GOT3 (cell line): ENCODE measurements at regions not wholly inside any gene's neighbourhood (a gene's known extent, or its start where the extent isn't known, plus 50 kb on each side); places are given as distances from the start of the nearest gene placed in this dataset.
"Not testable (repeated sequence)": the region's sequence is repeated elsewhere in the genome, so short reads cannot be mapped to it uniquely, and the experiment has no call there.

Source experiments
- DNase-seq: peaks from one replicate; lab custom pipeline; 2025; ENCODE audit warnings: mixed read lengths; lab: John Stamatoyannopoulos, UW

DNA sequence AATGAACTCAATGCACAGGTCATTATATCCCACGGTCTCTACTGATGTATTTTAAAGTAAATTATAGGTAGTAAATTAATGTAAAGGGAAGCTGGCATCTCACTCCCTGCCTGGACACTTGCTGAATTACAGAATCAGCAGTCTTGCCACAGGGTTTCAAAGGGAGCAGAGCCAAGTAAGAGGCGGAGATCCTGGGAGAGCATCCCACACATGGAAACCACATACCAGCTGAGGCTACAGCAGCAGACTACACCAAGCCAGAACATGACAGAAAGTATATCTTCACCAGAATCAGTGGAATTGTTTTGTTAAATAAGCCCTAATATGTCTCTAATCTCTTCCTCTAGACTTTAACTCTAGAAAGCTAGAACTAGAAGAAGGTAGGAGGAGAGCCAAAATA, 1689.2 kb upstream of the WWC1 start:
- no peak for DNase-seq

DNA sequence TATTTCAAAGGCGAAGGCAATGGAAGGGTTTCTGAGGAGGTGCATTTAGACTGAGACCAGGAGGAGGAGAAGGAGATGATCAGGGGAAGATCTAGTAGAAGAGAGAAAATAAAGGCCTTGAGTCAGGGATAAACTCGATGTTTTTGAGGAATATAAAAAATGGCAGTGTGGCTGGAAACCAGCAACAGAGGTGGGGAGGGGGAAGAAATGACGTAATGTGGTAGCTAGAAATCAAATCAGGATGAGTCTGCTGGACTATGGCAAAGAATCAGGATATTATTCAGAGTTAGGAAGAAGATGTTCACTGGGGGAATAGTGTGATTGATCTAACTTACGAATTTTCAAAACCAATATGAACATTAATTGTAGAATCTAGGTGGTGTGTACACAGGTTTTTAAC, 1673.9 kb upstream of the WWC1 start:
- DNase-seq = no peak

DNA sequence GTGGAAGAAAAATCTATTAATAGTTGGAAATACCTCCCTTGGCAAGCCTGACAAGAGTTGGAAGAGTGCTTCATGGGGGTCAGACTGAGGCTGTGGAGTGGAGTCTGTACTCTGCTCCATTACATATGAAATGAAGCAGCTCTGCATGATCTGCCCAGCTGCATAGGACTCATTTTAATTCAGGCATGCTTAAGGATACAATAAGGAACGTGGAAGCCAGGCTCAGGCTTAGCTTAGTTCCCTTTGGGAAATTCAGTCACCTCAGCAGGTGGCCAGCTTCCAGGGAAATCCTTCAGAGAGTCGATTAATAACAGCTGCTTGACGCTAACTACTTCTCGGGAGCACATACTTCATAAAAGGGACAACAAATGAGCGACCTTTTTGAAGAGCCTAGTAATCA, 1672.9 kb upstream of the WWC1 start:
- no peak for DNase-seq

DNA sequence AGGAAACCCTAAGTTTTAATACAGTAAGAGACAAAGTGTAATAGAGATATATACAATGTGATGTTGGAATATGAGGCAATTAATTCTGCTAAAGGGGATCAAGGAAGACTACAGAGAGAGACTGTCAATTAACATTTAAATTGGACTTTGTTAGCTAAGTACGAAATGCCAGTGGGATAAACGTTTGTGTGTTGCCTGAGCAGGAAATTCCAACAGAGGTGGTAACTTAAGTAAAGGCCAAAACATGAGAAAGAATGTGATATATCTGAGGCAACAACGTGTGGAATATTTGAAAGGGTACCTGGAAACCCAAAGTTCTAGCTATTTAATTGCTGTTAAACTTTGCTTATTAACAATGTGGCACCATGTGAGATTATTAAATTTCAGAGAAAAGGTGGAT, 1666.9 kb upstream of the WWC1 start:
- no peak for DNase-seq

DNA sequence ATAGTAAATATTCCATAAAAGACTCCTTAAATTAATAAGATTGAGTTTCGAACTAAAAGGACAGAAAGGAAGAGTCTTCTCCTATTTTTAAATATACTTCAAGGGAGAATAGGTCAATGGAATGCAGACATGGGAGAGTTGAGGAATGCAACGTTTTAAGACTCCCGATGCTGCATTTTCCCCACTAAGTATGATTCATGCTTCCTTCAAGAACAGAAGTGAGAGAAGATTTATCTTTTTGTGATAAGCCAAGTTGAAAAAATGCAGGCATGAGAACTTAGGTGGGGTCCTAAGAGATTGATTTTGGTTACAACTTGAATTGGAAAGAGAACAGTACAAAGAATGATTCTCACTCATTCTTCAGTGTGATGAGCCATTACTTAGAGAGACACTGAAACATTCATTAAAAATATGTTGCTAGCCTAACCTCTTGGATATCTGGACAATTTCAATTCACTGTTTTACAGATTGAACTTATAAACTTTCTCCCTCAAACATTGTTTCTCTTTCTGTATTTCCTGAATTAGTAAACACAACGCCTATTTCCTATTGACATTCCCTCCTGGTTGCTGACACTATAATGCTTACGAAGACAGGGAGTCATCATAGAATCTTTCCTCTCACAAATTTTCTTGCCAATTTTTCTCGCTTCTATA, 1666.1 kb upstream of the WWC1 start:
- DNase-seq = no peak

DNA sequence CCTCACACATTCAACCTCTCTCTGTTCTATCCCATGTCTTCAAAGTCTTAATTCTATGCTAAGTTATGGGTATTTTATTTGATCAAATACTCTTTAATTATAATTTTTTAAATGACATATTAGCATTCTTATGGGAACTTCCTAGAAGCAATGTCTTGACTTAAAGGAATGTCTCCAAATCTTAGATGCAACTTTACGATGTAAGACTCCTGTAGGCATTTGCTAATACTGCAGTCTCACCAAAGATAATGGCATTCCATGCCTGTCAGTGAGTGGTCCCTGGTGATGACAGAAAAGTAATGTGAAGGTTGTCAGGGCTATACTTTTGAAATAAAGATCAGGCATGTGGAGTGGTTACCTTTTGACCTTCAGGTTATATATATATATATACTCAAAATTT, 1654.2 kb upstream of the WWC1 start:
- DNase-seq = no peak

DNA sequence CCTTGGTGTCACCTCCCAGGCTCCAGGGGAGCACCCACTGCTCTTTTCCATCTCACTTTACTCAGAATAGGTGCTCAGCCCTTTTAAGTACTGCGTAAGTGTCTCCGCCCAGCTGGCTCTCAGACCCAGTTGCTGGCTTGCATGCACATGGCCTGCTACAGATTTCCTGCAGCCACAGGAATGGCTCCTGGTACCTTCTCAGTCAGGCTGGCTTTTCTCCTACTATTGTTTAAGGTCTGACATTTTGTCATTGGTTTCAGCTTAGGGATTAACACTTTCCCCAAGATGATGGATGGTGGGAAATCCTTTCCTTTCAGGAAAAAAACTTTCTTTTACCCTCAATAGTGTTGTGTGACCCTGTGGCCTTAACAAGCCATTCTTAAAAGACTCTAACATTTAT, 1652.3 kb upstream of the WWC1 start:
- no peak for DNase-seq

DNA sequence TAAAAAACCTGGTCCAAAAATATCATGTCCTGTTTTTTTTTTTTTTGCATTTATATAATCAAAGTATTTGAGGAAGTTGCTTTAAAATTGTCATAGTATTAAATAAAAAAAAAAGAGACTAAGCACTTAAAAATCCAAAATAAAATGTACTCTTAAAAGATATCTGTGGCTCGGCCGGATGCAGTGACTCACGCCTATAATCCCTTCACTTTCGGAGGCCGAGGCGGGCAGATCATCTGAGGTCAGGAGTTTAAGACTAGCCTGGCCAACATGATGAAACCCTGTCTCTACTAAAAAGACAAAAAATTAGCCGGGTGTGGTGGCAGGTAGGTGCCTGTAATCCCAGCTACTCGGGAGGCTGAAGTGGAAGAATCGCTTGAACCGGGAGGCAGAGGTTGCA, 1651.3 kb upstream of the WWC1 start:
- not testable (repeated sequence) for DNase-seq

DNA sequence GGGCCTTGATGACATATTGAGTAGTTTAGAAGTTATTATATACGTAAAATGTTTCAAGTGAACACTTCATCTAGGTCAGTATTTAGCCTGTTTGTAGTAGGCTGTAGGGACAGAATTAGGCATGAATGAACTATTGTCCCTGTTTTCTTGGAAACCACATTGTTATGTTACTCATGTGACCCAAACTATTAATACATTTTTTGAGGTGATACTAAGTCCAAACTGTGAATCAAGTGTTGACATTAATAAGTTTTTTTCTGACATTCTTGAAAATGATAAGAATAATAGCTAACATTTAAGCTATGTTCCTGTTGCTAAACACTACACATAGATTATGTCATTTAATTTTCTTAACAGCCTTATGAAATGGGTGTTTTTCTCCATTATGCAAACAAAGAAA, 1642.7 kb upstream of the WWC1 start:
- DNase-seq = no peak

DNA sequence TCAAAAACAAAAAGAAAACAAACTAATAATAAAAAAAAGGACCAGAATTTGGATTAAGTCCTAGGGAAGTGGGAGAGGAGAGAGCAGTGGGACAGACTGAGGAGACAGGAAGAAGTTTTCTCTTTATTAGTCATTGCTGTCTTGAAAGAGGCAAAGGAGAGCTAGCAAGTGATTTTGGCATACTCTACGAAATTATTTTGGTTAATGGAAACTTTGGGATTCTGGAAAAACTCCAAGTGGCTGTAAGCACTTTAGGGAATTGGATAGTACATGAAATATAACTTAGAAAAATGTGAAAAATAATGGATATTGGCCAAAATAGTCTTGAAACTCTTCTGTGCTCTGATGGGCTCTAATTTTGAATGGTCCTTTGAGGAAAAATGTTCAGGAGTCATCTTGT, 1641.8 kb upstream of the WWC1 start:
- no peak for DNase-seq

DNA sequence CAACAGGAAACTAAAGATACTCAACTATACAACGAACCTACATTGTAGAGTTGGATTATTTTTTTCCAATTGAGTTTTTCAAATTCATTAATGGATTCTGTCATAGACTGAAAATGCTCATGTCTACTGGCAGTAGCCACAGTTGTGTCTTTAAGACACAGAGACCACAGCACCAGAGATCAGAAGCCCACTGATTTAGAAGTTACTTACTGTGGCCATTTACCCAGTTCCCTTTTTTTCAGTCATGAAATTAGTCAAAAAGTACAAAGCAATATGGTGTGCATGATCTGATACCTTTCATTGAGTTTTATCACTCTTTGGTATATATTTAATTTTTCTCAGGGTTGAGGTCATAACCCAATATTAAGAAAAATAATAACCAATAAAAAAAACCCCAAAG, 1640.2 kb upstream of the WWC1 start:
- DNase-seq = no peak

DNA sequence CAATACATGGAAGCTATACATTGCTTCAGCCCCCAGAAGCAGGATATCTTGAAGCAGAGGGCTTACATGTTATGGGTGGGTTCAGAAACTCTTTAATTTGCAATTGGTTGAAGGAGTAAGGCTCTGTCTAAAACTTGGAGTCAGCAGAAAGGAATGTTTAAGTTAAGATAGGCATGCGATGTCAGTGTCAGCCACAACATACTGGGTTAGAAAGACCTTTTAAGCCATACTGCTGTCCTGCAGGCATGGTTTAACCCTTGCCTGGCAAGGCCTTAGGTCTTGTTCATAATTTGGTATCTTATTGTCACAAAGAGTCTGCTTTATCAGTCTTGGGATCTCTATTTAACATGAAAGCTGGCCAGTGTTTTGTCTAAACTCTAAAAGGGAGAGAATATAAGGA, 1619.6 kb upstream of the WWC1 start:
- no peak for DNase-seq

DNA sequence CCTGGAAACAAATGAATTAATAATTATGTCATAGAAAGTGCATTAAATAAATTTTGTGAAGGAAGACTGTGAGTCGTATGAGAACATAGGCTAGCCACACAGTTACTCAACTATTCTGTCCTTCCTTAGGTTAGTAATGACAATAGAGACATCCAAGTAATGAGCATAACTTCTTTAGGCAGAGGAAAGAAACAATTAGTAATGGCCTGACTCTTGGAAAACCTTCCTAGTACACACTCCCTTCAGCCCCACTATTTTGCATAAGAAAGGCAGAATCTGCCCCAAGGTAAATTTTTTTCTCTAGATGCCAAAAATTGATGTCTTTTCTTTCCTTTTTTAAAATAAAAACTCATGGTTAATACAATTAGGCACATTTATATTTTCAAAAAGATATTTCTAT, 1619.0 kb upstream of the WWC1 start:
- no peak for DNase-seq

DNA sequence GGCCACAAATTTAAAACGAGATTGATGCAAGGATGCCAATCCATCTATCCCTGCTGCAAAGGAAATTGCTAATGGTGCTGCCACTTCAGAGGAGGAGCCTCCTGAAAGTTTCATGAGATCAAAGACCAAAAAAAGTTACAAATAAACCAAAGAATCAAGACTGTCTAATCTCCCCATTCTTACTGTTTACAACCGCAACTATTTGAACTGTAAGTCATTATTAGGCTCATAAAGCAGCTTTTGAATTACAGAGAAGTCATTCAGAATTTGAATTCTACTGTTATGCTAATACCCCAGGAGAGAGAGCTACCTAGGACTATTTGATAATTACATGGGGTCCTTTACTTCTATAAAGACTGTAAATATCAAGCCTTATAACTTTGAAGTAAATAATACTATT, 1613.6 kb upstream of the WWC1 start:
- DNase-seq = no peak

DNA sequence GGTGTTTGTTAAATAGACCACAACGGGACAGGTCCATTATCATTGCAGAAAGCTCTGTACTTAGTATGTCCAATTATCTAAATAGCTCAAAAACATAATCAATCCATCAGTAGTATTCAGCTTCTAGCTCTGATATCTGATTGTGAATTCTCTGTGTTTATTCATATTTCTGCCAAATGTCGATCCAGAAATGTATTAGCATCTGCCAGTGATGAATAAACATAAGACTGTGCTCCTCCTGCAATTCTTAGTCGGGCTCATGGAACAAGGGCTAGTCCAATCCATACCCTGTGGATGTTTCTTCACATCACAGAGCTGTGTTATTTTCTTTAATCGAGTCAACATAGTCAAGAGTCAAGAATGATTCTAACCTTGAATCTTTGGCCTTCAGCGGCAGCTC, 1612.1 kb upstream of the WWC1 start:
- DNase-seq = no peak

DNA sequence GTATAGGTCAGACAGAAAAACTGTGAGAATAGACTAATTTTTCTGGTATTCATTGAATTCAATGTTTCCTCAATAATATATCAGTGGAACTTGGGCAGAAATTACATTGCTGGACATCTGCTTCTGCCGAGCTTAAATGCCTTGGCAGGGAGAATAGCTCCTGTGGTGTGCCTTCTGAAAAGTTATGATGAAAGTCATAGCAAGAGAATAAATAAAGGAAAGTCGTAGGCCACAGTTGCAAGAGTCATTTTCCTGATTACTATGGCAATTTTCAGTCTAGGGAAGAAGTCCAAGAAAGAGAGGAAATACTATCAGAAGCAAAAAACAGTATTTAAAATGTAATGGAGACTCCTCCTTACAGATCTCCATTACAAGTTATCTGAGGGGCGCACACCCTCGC, 1596.1 kb upstream of the WWC1 start:
- no peak for DNase-seq

DNA sequence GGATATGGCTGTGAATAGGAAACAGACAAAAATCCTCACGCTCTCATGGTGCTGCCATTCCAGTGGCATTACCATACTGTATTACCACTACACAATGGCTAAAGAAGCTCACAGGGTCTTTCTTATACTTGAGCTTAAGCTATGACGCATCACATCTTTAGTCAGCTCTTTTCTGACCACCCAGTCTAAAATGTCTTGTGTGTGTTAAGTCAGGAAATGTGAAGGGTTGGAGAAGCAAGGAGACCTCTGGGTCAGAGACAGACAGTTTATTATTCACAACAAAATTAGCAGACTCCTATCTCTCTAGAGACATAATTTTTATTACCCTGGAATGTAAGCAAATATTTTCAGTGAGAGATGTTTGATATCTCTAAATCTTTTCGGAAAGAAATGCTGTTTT, 1583.2 kb upstream of the WWC1 start:
- no peak for DNase-seq

DNA sequence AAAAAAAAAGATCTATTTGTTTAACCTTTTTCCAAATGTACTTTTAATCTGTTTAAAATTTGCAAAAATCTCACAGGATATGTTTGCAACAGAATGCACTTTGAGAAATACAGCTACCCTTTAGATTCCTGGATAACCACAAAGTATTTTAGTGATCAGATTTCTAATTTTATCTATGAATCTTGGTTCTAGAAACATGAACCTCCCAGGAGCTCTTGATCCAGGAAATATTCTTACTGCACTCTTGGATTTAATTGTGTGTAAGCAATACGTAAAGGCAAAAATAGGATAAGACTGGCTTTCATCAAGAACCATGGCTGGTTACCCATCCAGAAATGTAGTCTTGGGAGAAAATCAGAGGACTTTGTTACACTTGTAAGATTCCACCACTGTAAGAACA, 1581.8 kb upstream of the WWC1 start:
- no peak for DNase-seq

DNA sequence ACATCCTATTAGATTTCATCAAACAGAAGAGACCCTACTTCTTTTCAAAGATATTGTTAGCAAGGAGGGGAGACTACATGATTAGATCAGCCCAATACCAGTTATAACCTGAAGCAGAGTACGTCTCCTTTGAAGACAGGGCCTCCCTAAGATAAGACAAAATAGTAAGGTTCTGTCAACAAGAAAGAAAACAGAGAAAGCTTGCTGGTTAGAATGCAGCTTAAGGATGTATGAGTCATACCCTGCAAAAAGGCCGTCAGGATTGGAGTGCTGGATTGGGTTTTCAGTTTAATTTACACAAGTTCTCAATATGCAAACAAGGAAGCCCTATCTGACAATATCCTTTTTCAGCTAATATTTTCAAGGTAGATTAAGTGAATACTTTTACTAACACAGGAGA, 1581.2 kb upstream of the WWC1 start:
- no peak for DNase-seq

DNA sequence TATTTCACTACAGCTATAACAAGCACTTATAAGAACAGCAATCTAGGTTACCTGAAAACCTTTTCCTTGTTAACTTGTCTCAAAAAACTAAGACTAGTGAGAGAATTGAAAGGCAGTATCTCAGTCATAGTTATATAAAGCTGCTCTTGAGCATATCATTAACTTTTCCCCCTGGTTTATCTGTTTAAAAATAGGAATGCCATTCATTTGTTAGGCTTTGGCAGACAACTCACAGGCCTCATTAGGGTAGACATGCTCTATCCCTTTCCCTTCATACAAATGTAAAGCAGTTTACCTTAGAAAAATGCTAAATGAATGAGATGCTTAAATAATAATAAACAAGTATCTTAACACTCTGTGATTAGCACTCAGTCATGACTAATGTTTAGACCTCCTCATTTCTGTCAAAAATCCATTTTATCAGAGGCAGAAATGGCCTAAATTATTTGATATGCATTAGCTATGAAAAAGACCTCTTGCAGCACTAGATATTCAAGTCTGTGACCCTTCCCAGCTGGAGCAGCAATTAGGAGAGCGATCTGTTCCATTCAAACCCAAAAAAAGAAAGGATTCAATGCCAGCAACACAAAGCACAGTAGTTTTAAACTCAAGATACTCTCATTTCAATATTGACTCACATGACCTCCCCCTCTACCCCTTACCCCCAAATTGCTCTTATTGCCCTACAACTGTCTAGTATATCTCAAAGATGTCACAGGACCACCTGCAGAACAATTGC, 1578.8 kb upstream of the WWC1 start:
- no peak for DNase-seq

DNA sequence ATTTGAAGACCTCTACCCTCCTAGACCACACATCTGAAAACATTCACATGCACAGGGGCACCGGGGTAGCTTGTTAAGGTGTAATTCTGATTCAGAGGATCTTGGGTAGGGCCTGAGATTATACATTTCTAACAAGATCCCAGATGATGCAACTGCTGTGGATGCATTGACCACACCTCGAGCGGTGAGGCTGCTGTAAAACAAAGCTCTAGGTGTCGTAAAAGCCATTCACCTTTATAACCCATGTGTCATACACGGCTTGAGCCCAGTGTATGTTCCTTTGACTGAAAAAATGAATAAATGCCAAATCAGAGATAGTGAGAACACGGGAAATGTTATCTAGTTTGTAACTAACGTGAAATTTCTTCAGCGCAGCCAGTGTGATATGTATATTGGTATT, 1578.2 kb upstream of the WWC1 start:
- DNase-seq = no peak

DNA sequence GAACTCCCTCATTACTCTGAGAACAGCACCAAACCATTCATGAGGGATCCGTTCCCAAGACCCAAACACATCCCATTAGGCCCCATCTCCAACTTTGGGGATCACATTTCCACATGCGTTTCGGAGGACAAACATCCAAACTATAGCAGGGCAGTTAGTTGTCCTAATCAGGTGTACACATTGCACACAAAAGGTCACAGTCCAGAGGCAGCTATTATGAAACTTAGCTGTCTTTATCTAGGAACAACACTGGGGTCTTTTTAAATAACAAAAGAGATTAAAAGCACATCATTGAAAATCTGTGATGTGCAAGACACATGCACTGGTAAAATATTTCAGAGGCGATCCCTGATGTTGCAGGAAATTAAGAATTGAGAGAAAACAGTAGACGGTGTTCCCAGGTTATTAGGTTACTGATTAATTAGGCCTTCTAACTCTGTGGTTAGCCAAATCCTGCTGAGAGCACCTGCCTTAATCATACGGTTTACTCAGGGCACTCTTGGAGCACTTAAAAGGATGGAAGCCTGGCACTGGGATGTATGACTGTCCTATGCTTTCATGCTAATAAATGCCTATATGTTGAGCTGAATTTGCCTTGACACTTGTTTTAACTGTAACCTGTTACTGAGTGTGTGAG, 1574.5 kb upstream of the WWC1 start:
- DNase-seq = no peak

DNA sequence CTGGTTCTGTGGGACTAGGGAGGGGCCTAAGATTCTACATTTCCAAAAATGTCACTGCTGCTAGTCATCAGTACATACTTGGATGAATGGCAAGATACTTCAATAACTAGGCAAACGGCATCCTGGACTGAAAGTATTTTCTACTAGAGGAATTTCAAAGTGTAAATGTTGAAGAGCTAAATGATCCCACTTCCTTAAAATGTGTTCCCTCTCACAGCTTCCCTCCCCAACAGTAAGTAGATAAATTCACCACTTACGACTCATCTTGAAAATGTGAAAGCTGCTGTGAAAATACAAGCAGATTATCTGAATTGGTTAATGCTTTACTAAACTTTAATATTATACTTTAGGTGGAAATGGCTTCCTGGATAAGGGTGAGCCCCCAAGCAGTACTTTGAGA, 1571.5 kb upstream of the WWC1 start:
- no peak for DNase-seq

DNA sequence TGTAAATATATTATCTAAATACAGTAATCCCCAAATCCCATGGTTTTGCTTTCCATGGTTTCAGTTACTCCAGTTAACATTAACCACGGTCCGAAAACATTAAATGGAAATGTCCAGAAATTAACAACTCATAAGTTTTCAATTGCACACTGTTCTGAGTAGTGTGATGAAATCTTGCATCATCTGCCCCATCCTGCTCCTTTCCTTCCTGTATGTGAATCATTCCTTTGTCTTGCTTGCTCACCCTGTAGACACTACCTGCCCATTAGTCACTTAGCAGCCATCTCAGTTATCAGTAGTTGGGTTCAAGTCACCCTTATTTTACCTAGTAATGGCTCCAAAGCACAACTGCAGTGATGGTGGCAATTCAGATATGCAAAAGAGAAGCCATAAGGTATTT, 1568.5 kb upstream of the WWC1 start:
- no peak for DNase-seq
